Tibial nerve (tissue), 4 donors: ENCODE measurements at regions not wholly inside any gene's neighbourhood (a gene's known extent, or its start where the extent isn't known, plus 50 kb on each side); places are given as distances from the start of the nearest gene placed in this dataset.
"Not testable (repeated sequence)": the region's sequence is repeated elsewhere in the genome, so short reads cannot be mapped to it uniquely, and the experiment has no call there.

ENCODE experiments used
- DNase-seq, 2 donors: peaks; one replicate each; pipeline ENCODE4 v3.0.0-alpha.2; 2019; ENCODE audit warnings: low spot score in 2 of 2
- H3K27ac ChIP-seq, 4 donors: fragments of 200-600 bp; sonication (generic) in 3 of 4; one replicate each; pipeline ENCODE4 v1.5.1; 2017 to 2019; ENCODE audit warnings: mild to moderate bottlenecking in 1 of 4
- H3K27me3 ChIP-seq, 2 donors: fragments of 200-600 bp; sonication (generic) in 1 of 2; one replicate each; pipeline versions ENCODE4 v1.5.1 to v1.6.0; 2017 to 2019
- H3K36me3 ChIP-seq, 3 donors: fragments of 200-600 bp; sonication (generic); one replicate each; pipeline ENCODE4 v1.5.1; 2018 to 2019
- H3K4me1 ChIP-seq, 4 donors: fragments of 200-600 bp; sonication (generic) in 3 of 4; one replicate each; pipeline ENCODE4 v1.5.1; 2017 to 2019
- H3K4me3 ChIP-seq, 4 donors: fragments of 200-600 bp; sonication (generic) in 3 of 4; one replicate each; pipeline ENCODE4 v1.5.1; 2017 to 2019; ENCODE audit warnings: mild to moderate bottlenecking in 1 of 4, moderate library complexity in 1 of 4
- H3K9me3 ChIP-seq, 4 donors: fragments of 200-600 bp; sonication (generic) in 3 of 4; one replicate each; pipeline ENCODE4 v1.5.1; 2017 to 2019
- CTCF ChIP-seq, 5 experiments: fragments of 200-600 bp in 3 of 5; fragments of 450-650 bp in 2 of 5; sonication (generic) in 3 of 5; IDR thresholded peaks; one replicate each; pipeline ENCODE4 v1.5.1; 2016 to 2019; ENCODE audit warnings: antibody characterized with exemption in 5 of 5, mild to moderate bottlenecking in 3 of 5, moderate library complexity in 2 of 5
- EP300 ChIP-seq, 2 donors: sonication (generic); formaldehyde crosslinking; IDR thresholded peaks; one replicate each; pipeline ENCODE4 v1.6.1; 2017; ENCODE audit warnings: antibody characterized with exemption in 2 of 2, mild to moderate bottlenecking in 1 of 2
- POLR2A ChIP-seq, 2 donors: fragments of 450-650 bp; IDR thresholded peaks; one replicate each; pipeline ENCODE4 v1.6.1; 2017; ENCODE audit warnings: antibody characterized with exemption in 2 of 2, mild to moderate bottlenecking in 2 of 2, moderate library complexity in 2 of 2
- WGBS, 2 donors: methylation state at CpG; one replicate each; pipeline ENCODE4 v1.1.5; 2018; 5-methylcytosine and 5-hydroxymethylcytosine counted together

- H3K4me1 ChIP-seq, result no peaks in the 10 kb centered on the region
- H3K36me3 ChIP-seq, result no peaks in the 10 kb centered on the region
- H3K27ac ChIP-seq, result no peak overlapping the region
- H3K27me3 ChIP-seq, result no peaks in the 10 kb centered on the region
- TF ChIP-seq EP300 (IDR thresholded peaks at IDR 0.05) (no peak), CTCF (IDR thresholded peaks at IDR 0.05) (no peak), POLR2A (IDR thresholded peaks at IDR 0.05) (no peak)
- DNase-seq, result no peak
- H3K9me3 ChIP-seq, result peaks cover 0 to 39% (median 0%) of the 10 kb centered on the region in 4 donors
- WGBS, 2 donors, result 91 to 93% methylated on average over 32 of the region's 32 CpGs
- H3K4me3 ChIP-seq, result no peak overlapping the region
Measured at GRCh38 chr17:22305356-22306071, 613.2 kb downstream of the KCNJ18 start.

DNA sequence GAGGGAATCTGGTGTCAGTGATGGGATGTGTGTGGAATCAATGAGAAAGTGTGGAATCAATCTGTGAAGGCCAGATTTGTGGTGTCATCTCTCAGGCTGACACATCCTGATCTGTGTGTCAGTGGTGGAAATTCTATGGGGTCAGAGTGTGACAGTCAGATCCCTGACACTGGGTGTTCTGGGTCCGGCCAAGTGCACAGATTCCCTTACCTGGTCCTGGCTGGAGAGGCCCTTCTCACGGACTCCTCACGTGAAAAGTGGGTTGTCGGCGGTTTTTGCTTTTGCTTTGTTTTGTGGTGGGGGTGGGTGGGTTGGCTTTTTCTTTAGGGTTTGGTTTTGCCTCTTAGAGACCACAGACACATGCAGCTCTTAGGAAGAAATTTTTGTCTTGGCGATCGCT lies 618.0 kb downstream of the KCNJ18 start:
- not testable (repeated sequence) for DNase-seq, H3K4me1 ChIP-seq, H3K27ac ChIP-seq, H3K27me3 ChIP-seq, H3K4me3 ChIP-seq, H3K9me3 ChIP-seq, H3K36me3 ChIP-seq
- 77 to 79% methylated on average over 7 of the region's 7 CpGs for WGBS, 2 donors

GRCh38 chr17:22310717-22311686 lies 618.7 kb downstream of the KCNJ18 start:
- Histone ChIP-seq H3K9me3 (peaks cover 0 to 6% (median 0%) of the 10 kb centered on the region in 4 donors), H3K36me3 (no peaks in the 10 kb centered on the region), H3K4me1 (no peaks in the 10 kb centered on the region), H3K27me3 (no peaks in the 10 kb centered on the region), H3K27ac (no peak overlapping the region), H3K4me3 (no peak overlapping the region)
- no peak for TF ChIP-seq CTCF (IDR thresholded peaks at IDR 0.05)
- TF ChIP-seq POLR2A (IDR thresholded peaks at IDR 0.05), result no peak
- no peak for TF ChIP-seq EP300 (IDR thresholded peaks at IDR 0.05)
- DNase-seq, result no peak
- WGBS, 2 donors, result 61 to 69% methylated on average over 22 to 26 of the region's 26 CpGs

DNA sequence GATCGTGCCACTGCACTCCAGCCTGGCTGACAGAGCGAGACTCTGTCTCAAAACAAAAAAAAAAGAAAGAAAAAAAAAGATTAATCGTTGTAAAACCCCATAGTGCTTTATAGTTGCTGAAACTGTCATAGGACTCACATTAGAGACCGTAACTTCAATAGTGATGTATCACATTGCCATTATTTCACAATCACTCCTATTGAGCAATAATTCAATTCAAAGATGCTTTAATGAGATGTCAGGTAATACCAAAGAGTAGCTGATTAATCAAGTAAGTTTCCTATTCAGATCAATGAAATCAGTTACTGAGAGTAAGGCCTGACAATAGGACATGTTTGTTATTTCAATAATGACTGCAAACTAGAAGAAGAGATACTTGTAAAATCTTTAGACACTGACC lies 628.7 kb downstream of the KCNJ18 start:
- H3K4me1 ChIP-seq, H3K9me3 ChIP-seq, H3K4me3 ChIP-seq, H3K27me3 ChIP-seq, H3K27ac ChIP-seq, H3K36me3 ChIP-seq, DNase-seq: not testable (repeated sequence)
- 65 to 67% methylated on average over 4 of the region's 4 CpGs for WGBS, 2 donors

- H3K4me1 ChIP-seq, H3K27ac ChIP-seq, H3K27me3 ChIP-seq, DNase-seq, H3K36me3 ChIP-seq, H3K9me3 ChIP-seq, H3K4me3 ChIP-seq: not testable (repeated sequence)
- WGBS, 2 donors, result 72 to 81% methylated on average over 11 of the region's 11 CpGs
Measured at GRCh38 chr17:22322893-22323550, 630.7 kb downstream of the KCNJ18 start.

DNA sequence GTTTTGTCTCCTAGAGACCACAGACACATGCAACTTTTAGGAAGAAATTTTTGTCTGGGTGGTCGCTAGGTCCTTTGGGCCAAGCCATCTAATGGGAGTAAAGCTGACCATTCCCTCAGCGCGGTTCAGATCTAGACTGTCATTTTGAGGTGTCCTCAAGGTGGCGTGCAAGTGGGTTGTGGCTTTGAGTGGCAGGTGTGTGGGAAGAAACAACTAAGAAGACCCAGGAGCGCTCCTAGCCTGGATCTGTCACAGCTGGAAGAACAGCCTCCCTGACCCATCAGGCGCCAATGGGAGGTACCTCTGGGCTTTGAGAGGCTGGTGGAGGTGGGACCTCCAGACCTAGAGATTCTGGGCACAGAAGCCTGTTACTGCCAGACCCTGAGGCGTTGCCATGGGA lies 645.1 kb downstream of the KCNJ18 start:
- TF ChIP-seq POLR2A (IDR thresholded peaks at IDR 0.05) (no peak), CTCF (IDR thresholded peaks at IDR 0.05) (no peak), EP300 (IDR thresholded peaks at IDR 0.05) (no peak)
- Histone ChIP-seq H3K36me3 (no peaks in the 10 kb centered on the region), H3K4me1 (no peaks in the 10 kb centered on the region), H3K4me3 (no peak overlapping the region), H3K9me3 (peaks cover 0 to 22% (median 2%) of the 10 kb centered on the region in 4 donors), H3K27ac (no peak overlapping the region), H3K27me3 (no peaks in the 10 kb centered on the region)
- no peak for DNase-seq
- 55 to 65% methylated on average over 7 of the region's 7 CpGs for WGBS, 2 donors

DNA sequence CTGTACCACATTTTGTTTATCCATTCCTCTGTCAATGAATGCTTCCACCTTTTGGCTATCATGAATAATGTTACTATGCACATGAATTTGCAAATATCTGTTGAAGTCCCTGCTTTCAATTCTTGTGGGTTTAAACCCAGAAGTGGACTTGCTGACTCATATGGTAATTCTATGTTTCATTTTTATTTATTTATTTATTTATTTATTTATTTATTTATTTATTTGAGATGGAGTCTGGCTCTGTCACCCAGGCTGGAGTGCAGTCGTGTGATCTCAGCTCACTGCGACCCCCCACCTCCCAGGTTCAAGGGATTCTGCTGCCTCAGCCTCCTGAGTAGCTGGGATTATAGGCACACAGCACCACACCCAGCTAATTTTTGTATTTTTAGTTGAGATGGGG lies 664.3 kb downstream of the KCNJ18 start:
- DNase-seq, H3K9me3 ChIP-seq, H3K36me3 ChIP-seq, H3K4me1 ChIP-seq, H3K4me3 ChIP-seq, H3K27ac ChIP-seq, H3K27me3 ChIP-seq: not testable (repeated sequence)
- 54 to 60% methylated on average over 2 of the region's 2 CpGs for WGBS, 2 donors

DNA sequence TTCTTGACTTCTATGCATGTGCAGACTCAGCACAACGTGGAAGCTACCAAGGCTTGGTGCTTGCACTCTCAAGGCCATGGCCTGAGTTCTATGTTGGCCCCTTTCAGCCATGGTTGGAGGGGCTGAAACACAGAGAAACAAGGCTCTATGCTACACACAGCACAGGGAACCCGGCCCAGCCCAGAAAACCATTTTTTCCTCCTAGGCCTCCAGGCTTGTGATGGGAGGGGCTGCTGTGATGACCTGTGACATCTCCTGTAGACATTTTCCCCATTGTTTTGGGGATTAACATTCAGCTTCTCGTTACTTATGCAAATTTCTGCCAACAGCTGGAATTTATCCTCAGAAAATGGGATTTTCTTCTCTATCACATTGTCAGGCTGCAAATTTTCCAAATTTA lies 678.7 kb downstream of the KCNJ18 start:
- 35 to 40% methylated on average over 3 of the region's 3 CpGs for WGBS, 2 donors

More for the DNA sequence above, 678.7 kb downstream of the KCNJ18 start:
- not testable (repeated sequence) for H3K4me3 ChIP-seq, H3K27ac ChIP-seq, H3K27me3 ChIP-seq, DNase-seq, H3K4me1 ChIP-seq, H3K36me3 ChIP-seq
- peaks cover 0 to 16% (median 0%) of the 10 kb centered on the region in 4 donors for H3K9me3 ChIP-seq
